GM23248 (cell line): ENCODE measurements at regions not wholly inside any gene's neighbourhood (a gene's known extent, or its start where the extent isn't known, plus 50 kb on each side); places are given as distances from the start of the nearest gene placed in this dataset.

Experiments used
- EZH2 ChIP-seq: fragments of 200-600 bp; sonication (generic); IDR thresholded peaks from 2 replicates; pipeline ENCODE4 v1.6.1; 2018; ENCODE audit warnings: antibody characterized with exemption, mild to moderate bottlenecking; ENCODE audit not compliant: insufficient read depth, poor library complexity, severe bottlenecking
- EZH2phosphoT487 ChIP-seq: fragments of 200-600 bp; sonication (generic); IDR thresholded peaks from 2 replicates; pipeline ENCODE4 v1.6.1; 2018; ENCODE audit warnings: antibody characterized with exemption, moderate library complexity, mild to moderate bottlenecking, low read depth; ENCODE audit not compliant: insufficient read depth

GRCh38 chr3:67076607-67077006, 78.5 kb downstream of the KBTBD8 start:
- TF ChIP-seq EZH2 (no peak), EZH2phosphoT487 (no peak)
